Neuronal stem cell (in vitro differentiated cells): ENCODE measurements at regions not wholly inside any gene's neighbourhood (a gene's known extent, or its start where the extent isn't known, plus 50 kb on each side); places are given as distances from the start of the nearest gene placed in this dataset.
A peak's percentile ranks its signal among the peaks of the same experiment; 100 is the strongest.

Experiments
- DNase-seq: peaks from one replicate; pipeline ENCODE4 v3.0.0-alpha.2; 2013; ENCODE audit warnings: low spot score
- H2AFZ ChIP-seq: one replicate; pipeline ENCODE4 v1.6.1; 2013; ENCODE audit warnings: mild to moderate bottlenecking, low read length, inconsistent platforms
- H2AK5ac ChIP-seq: 2 replicates; pipeline ENCODE4 v1.6.1; 2013; ENCODE audit warnings: low read depth, mild to moderate bottlenecking, inconsistent platforms, low read length, moderate library complexity, mixed read lengths
- H2BK120ac ChIP-seq: 2 replicates; pipeline ENCODE4 v1.6.1; 2013; ENCODE audit warnings: low read depth, mild to moderate bottlenecking, inconsistent platforms, low read length, moderate library complexity, mixed read lengths
- H2BK12ac ChIP-seq: one replicate; pipeline ENCODE4 v1.6.1; 2013; ENCODE audit warnings: low read length, inconsistent platforms
- H2BK15ac ChIP-seq: 2 replicates; pipeline ENCODE4 v1.6.1; 2013; ENCODE audit warnings: mild to moderate bottlenecking, low read length, inconsistent platforms, mixed read lengths
- H2BK5ac ChIP-seq: one replicate; pipeline ENCODE4 v1.6.1; 2013; ENCODE audit warnings: inconsistent platforms, mild to moderate bottlenecking, low read length, moderate library complexity
- H3K14ac ChIP-seq: one replicate; pipeline ENCODE4 v1.6.1; 2013; ENCODE audit warnings: low read length, inconsistent platforms
- H3K18ac ChIP-seq: 2 replicates; pipeline ENCODE4 v1.6.1; 2013; ENCODE audit warnings: low read length, inconsistent platforms
- H3K23ac ChIP-seq: 2 replicates; pipeline ENCODE4 v1.6.1; 2013; ENCODE audit warnings: low read depth, mild to moderate bottlenecking, mixed read lengths, low read length, inconsistent platforms; ENCODE audit not compliant: poor library complexity
- H3K27ac ChIP-seq: replicated peaks from 3 replicates; pipeline ENCODE4 v1.5.1; 2013; ENCODE audit warnings: low read length, inconsistent platforms
- H3K27me3 ChIP-seq, 3 experiments: 2 replicates each; pipeline ENCODE4 v1.6.1; 2013; ENCODE audit warnings: low read length in 3 of 3, mild to moderate bottlenecking in 2 of 3, inconsistent platforms in 1 of 3, low read depth in 1 of 3, mixed read lengths in 1 of 3, moderate library complexity in 1 of 3; ENCODE audit not compliant: control insufficient read depth in 3 of 3, insufficient read depth in 3 of 3
- H3K36me3 ChIP-seq, 2 donors: replicated peaks in 1 of 2; 2 replicates each; pipeline ENCODE4 v1.6.1; 2013; ENCODE audit warnings: low read length in 2 of 2; ENCODE audit not compliant: control insufficient read depth in 2 of 2, insufficient read depth in 2 of 2
- H3K4ac ChIP-seq: 2 replicates; pipeline ENCODE4 v1.6.1; 2013; ENCODE audit warnings: inconsistent platforms, mild to moderate bottlenecking, low read length, moderate library complexity
- H3K4me1 ChIP-seq, 2 donors: 1 replicate in 1 of 2; 2 replicates in 1 of 2; pipeline ENCODE4 v1.6.1; 2013; ENCODE audit warnings: low read length in 2 of 2, low read depth in 1 of 2; ENCODE audit not compliant: control insufficient read depth in 2 of 2, insufficient read depth in 1 of 2
- H3K4me2 ChIP-seq: one replicate; pipeline ENCODE4 v1.6.1; 2013; ENCODE audit warnings: mild to moderate bottlenecking, low read length, inconsistent platforms; ENCODE audit not compliant: insufficient read depth, poor library complexity, severe bottlenecking
- H3K4me3 ChIP-seq, 2 donors: 2 replicates each; pipeline ENCODE4 v1.5.1; 2013; ENCODE audit warnings: low read length in 2 of 2, mild to moderate bottlenecking in 2 of 2, inconsistent platforms in 1 of 2, moderate library complexity in 1 of 2
- H3K79me1 ChIP-seq: one replicate; pipeline ENCODE4 v1.6.1; 2013; ENCODE audit warnings: low read depth, mild to moderate bottlenecking, inconsistent platforms, low read length, moderate library complexity
- H3K9ac ChIP-seq: one replicate; pipeline ENCODE4 v1.6.1; 2013; ENCODE audit warnings: mild to moderate bottlenecking, low read depth, low read length, inconsistent platforms; ENCODE audit not compliant: poor library complexity
- H3K9me3 ChIP-seq, 2 donors: replicated peaks in 1 of 2; 2 replicates each; pipeline versions ENCODE3 to v1.6.1; 2013; ENCODE audit warnings: low read length in 2 of 2, mild to moderate bottlenecking in 2 of 2, inconsistent platforms in 1 of 2, low read depth in 1 of 2, mixed read lengths in 1 of 2, moderate library complexity in 1 of 2; ENCODE audit not compliant: control insufficient read depth in 2 of 2, insufficient read depth in 1 of 2
- H4K8ac ChIP-seq: one replicate; pipeline ENCODE4 v1.6.1; 2013; ENCODE audit warnings: low read depth, mild to moderate bottlenecking, inconsistent platforms, low read length, moderate library complexity
- H4K91ac ChIP-seq: one replicate; pipeline ENCODE4 v1.6.1; 2013; ENCODE audit warnings: low read length, low read depth, mild to moderate bottlenecking, inconsistent platforms; ENCODE audit not compliant: poor library complexity
- WGBS, 2 donors: extraction: QIAGEN DNeasy Blood & Tissue Kit; methylation state at CpG; one replicate each; pipeline ENCODE4 v1.1.7; 2013; ENCODE audit warnings: missing lambda C conversion rate in 2 of 2, mixed read lengths in 1 of 2; ENCODE audit not compliant: insufficient read length in 2 of 2, insufficient replicate concordance in 1 of 2; ENCODE audit errors: extremely low coverage in 2 of 2; 5-methylcytosine and 5-hydroxymethylcytosine counted together

DNA sequence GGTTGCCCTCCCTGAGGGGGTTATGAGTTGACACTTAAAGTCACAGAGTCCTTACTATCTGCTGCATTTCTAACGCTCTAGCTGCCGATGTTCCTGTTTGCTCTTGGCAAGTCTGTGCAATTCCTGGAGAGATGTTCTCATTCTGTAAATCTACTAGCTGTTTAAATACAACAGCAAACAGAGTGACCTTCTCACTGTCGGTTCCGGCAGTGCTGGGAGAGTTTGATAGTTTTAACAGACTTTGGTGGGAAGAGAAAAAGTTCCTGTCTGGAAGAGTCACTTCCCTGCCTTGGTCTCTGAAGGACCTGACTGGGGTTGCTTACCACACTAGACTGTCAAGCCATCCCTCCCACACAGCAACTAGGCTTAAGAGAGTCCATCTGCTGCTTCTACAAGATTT, 63.3 kb upstream of the ELMO1 start:
- Histone ChIP-seq H4K8ac (no peak overlapping the region), H2BK15ac (no peak overlapping the region), H2AFZ (no peak overlapping the region), H3K9ac (no peak overlapping the region), H2BK5ac (no peak overlapping the region), H2BK120ac (no peak overlapping the region), H3K23ac (no peak overlapping the region), H3K36me3 (no peaks in the 10 kb centered on the region), H3K9me3 (no peaks in the 10 kb centered on the region), H3K18ac (no peak overlapping the region), H3K14ac (no peak overlapping the region), H3K4me1 (peaks cover 0 to 2% of the 10 kb centered on the region in 2 donors), H2AK5ac (no peak overlapping the region), H3K4me3 (no peak overlapping the region), H3K79me1 (no peaks in the 10 kb centered on the region), H3K27ac (no peak overlapping the region), H2BK12ac (no peak overlapping the region), H3K4ac (no peak overlapping the region), H4K91ac (no peak overlapping the region), H3K27me3 (no peaks in the 10 kb centered on the region), H3K4me2 (no peak overlapping the region)
- WGBS, 2 donors, result no CpG with 5 or more reads among the region's 4 CpGs
- no peak for DNase-seq

DNA sequence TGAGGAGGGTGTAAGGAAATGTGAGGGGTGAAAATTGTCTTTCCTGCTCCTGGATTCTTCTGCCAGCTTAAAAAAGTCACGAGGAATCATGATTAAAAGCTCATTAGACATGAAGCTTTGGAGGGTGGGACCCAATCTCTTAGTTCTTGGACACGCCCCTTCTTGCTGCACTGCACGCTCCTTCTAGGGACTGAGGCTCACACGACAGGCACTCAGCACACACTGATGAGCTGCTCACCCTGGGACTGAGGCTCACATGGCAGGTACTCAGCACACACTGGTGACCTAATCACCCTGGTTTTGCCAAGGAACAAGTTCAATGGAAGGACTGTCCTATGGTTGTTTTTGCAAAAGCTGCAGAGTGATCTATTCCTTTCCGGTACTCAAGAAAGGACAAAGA, 65.8 kb upstream of the ELMO1 start:
- Histone ChIP-seq H3K79me1 (no peaks in the 10 kb centered on the region), H3K9me3 (no peaks in the 10 kb centered on the region), H3K27ac (no peak overlapping the region), H3K9ac (no peak overlapping the region), H2BK15ac (no peak overlapping the region), H3K4me3 (no peak overlapping the region), H3K14ac (no peak overlapping the region), H2BK120ac (no peak overlapping the region), H2AFZ (no peak overlapping the region), H4K8ac (no peak overlapping the region), H3K23ac (no peak overlapping the region), H3K36me3 (no peaks in the 10 kb centered on the region), H2BK5ac (no peak overlapping the region), H4K91ac (no peak overlapping the region), H3K4me2 (no peak overlapping the region), H2AK5ac (no peak overlapping the region), H3K4me1 (no peaks in the 10 kb centered on the region), H3K4ac (no peak overlapping the region), H2BK12ac (no peak overlapping the region), H3K27me3 (no peaks in the 10 kb centered on the region), H3K18ac (no peak overlapping the region)
- DNase-seq, result no peak
- WGBS, 2 donors, result no CpG with 5 or more reads among the region's 5 CpGs

DNA sequence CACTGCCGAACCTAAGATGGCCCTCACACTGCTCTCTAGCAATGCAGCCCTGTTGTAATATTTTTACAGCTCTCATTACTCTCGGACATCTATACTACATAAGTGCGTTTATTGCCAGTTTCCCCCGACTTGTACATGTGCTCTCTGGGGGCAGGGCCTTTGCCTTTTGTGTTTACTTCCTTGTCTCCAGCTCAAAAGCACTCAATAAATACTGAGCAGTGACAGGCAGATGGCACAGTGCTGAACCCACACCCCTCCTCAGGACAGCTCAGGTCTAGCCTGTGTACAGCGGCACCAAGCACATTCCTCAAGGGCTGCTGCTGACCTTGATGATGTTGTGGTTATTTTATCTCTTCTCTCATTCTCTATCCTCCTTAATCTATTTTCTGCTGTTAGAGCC, 68.0 kb upstream of the ELMO1 start:
- H2BK12ac ChIP-seq, result no peak overlapping the region
- no peak for DNase-seq
- no peak overlapping the region for H3K18ac ChIP-seq
- H3K27ac ChIP-seq, result no peak overlapping the region
- no peaks in the 10 kb centered on the region for H3K9me3 ChIP-seq
- no peak overlapping the region for H2AK5ac ChIP-seq
- no CpG with 5 or more reads among the region's 5 CpGs for WGBS, 2 donors
- H2BK120ac ChIP-seq, result no peak overlapping the region
- no peak overlapping the region for H2BK5ac ChIP-seq
- H3K27me3 ChIP-seq, result no peaks in the 10 kb centered on the region
- no peak overlapping the region for H3K14ac ChIP-seq
- no peak overlapping the region for H3K4ac ChIP-seq
- H3K79me1 ChIP-seq, result no peaks in the 10 kb centered on the region
- H3K23ac ChIP-seq, result no peak overlapping the region
- no peaks in the 10 kb centered on the region for H3K36me3 ChIP-seq
- peak overlapping the region; percentile 53 for H2AFZ ChIP-seq
- no peak overlapping the region for H3K9ac ChIP-seq
- no peak overlapping the region for H4K91ac ChIP-seq
- no peak overlapping the region for H3K4me3 ChIP-seq
- H4K8ac ChIP-seq, result no peak overlapping the region
- H3K4me1 ChIP-seq, result no peaks in the 10 kb centered on the region
- H2BK15ac ChIP-seq, result no peak overlapping the region
- no peak overlapping the region for H3K4me2 ChIP-seq

DNA sequence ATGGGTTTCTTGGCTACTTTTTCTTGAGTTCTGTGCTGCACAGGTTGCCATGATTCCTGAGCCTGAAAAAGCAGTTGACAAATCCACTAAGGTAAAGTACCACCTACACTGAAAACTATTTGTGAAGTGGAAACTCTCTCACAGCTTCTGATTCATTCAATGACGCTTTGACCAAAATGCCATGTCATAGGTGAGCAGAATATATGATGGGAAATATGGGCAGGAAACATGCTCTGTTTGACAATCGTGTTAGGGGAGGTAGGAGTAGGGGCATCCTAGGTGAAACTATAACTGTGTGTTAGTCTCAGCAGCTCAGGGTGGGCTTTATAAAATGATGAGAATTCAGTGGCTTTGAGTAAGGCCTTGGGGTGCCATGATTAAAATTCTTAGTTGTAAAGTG, 69.6 kb upstream of the ELMO1 start:
- H3K18ac ChIP-seq, result no peak overlapping the region
- no peak overlapping the region for H3K27ac ChIP-seq
- H3K36me3 ChIP-seq, result no peaks in the 10 kb centered on the region
- H3K23ac ChIP-seq, result no peak overlapping the region
- no peak overlapping the region for H2AK5ac ChIP-seq
- H4K91ac ChIP-seq, result no peak overlapping the region
- no peaks in the 10 kb centered on the region for H3K4me1 ChIP-seq
- H3K4me2 ChIP-seq, result no peak overlapping the region
- no peak overlapping the region for H4K8ac ChIP-seq
- no peak overlapping the region for H2BK120ac ChIP-seq
- H3K9ac ChIP-seq, result no peak overlapping the region
- H3K79me1 ChIP-seq, result no peaks in the 10 kb centered on the region
- H3K4me3 ChIP-seq, result no peak overlapping the region
- no peak for DNase-seq
- H3K4ac ChIP-seq, result no peak overlapping the region
- H3K27me3 ChIP-seq, result no peaks in the 10 kb centered on the region
- H2AFZ ChIP-seq, result no peak overlapping the region
- WGBS, 2 donors, result no CpG with 5 or more reads among the region's 2 CpGs
- H2BK12ac ChIP-seq, result no peak overlapping the region
- H3K14ac ChIP-seq, result no peak overlapping the region
- H2BK15ac ChIP-seq, result no peak overlapping the region
- no peak overlapping the region for H2BK5ac ChIP-seq
- H3K9me3 ChIP-seq, result no peaks in the 10 kb centered on the region
